ENCODE measurements at regions not wholly inside any gene's neighbourhood (a gene's known extent, or its start where the extent isn't known, plus 50 kb on each side); places are given as distances from the start of the nearest gene placed in this dataset.

DNA sequence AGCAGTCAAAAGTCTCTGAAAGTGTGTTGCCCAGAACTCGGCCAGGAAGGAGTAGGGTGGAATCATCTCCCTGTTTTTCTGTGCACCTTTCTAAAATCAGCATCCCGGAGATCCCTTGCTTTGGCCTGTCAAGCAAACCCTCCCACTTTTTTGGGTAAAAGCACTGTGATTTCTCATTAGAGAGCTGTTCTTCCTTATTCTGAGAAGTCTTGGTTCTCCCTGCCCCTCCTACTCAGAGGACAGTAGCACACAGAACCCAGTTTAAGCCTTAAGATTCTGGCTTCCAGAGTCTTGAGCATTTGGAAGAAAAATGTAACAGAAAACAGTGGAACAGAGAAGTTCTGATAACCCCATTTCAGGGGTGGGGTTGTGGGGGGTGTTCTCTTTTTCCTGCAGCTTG, 52.6 kb upstream of the KATNAL1 start:
- no peaks in the 10 kb centered on the region for H3K27me3 ChIP-seq (ENCODE audit: low read length)
- H3K9me3 ChIP-seq (ENCODE audit: low read length), result no peaks in the 10 kb centered on the region
- H4K20me1 ChIP-seq (ENCODE audit: insufficient read depth, low read depth, low read length), result no peaks in the 10 kb centered on the region
- H3K9me2 ChIP-seq (replicated peaks; ENCODE audit: insufficient read depth, low read length), result no peaks in the 10 kb centered on the region
- peaks cover 34% of the 10 kb centered on the region for H3K4me1 ChIP-seq (ENCODE audit: low read length)
- no peak overlapping the region for H3K4me3 ChIP-seq (ENCODE audit: low read length)
- H3K4me2 ChIP-seq (ENCODE audit: low read depth, low read length, poor library complexity, severe bottlenecking), result no peak overlapping the region
- peaks cover 62% of the 10 kb centered on the region for H3K36me3 ChIP-seq (ENCODE audit: insufficient read depth, low read length)
- no peaks in the 10 kb centered on the region for H3K79me2 ChIP-seq (ENCODE audit: low read length)
- DNase-seq, result no peak
- H3K27ac ChIP-seq (ENCODE audit: low read length), result peak overlapping the region; percentile 42
- no peak overlapping the region for H2AFZ ChIP-seq (ENCODE audit: low read length)
- H3K9ac ChIP-seq (ENCODE audit: low read length), result no peak overlapping the region

GRCh38 chr13:30360586-30360985, 53.2 kb upstream of the KATNAL1 start:
- no peak overlapping the region for H2AFZ ChIP-seq (ENCODE audit: low read length)
- peak overlapping the region; percentile 42 for H3K27ac ChIP-seq (ENCODE audit: low read length)
- peaks cover 28% of the 10 kb centered on the region for H3K4me1 ChIP-seq (ENCODE audit: low read length)
- no peaks in the 10 kb centered on the region for H3K27me3 ChIP-seq (ENCODE audit: low read length)
- no peak for DNase-seq
- H3K9ac ChIP-seq (ENCODE audit: low read length), result no peak overlapping the region
- H3K9me2 ChIP-seq (replicated peaks; ENCODE audit: insufficient read depth, low read length), result no peaks in the 10 kb centered on the region
- H3K4me3 ChIP-seq (ENCODE audit: low read length), result no peak overlapping the region
- no peaks in the 10 kb centered on the region for H3K9me3 ChIP-seq (ENCODE audit: low read length)
- no peaks in the 10 kb centered on the region for H3K79me2 ChIP-seq (ENCODE audit: low read length)
- H4K20me1 ChIP-seq (ENCODE audit: insufficient read depth, low read depth, low read length), result no peaks in the 10 kb centered on the region
- H3K4me2 ChIP-seq (ENCODE audit: low read depth, low read length, poor library complexity, severe bottlenecking), result no peak overlapping the region
- peaks cover 67% of the 10 kb centered on the region for H3K36me3 ChIP-seq (ENCODE audit: insufficient read depth, low read length)

DNA sequence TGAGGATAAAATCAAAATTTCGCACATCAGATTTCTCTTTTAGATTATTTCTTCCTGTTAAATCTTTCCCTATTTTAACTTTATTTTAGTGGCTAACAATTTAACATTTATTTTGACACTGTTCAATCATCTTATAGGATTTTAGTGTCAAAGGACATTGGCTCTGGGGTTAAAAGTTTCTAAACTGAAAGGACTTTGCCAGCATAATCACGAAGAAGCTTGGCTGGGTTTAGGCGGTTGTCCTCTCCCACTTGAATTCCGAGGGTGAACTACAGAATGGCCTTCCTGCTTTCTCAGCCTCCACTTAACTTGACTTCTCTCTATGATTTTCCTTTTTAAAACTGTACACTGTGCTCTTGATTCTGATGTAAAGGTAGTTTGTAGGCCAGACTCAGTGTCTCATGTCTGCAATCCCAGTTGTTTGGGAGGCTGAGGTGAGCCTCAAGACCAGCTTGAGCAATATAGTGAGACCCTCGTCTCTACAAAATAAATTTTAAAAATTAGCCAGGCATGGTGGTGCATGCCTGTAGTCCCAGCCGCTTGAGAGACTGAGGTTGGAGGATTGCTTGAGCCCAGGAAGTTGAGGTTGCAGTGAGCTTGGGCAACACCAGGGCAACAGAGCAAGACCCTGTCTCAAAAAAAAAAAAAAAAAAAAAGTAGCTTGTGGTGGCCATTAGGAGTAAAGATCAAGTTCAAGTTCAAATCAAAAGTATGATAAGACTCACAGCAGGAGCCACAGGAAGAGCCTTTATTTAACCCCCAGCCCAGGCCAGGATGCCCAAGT, 54.8 kb upstream of the KATNAL1 start:
- no peaks in the 10 kb centered on the region for H3K9me3 ChIP-seq (ENCODE audit: low read length)
- no peak overlapping the region for H3K9ac ChIP-seq (ENCODE audit: low read length)
- H3K4me2 ChIP-seq (ENCODE audit: low read depth, low read length, poor library complexity, severe bottlenecking), result no peak overlapping the region
- H3K9me2 ChIP-seq (replicated peaks; ENCODE audit: insufficient read depth, low read length), result no peaks in the 10 kb centered on the region
- no peak for DNase-seq
- H3K27me3 ChIP-seq (ENCODE audit: low read length), result no peaks in the 10 kb centered on the region
- H3K36me3 ChIP-seq (ENCODE audit: insufficient read depth, low read length), result peaks cover 72% of the 10 kb centered on the region
- H2AFZ ChIP-seq (ENCODE audit: low read length), result no peak overlapping the region
- no peaks in the 10 kb centered on the region for H4K20me1 ChIP-seq (ENCODE audit: insufficient read depth, low read depth, low read length)
- H3K4me3 ChIP-seq (ENCODE audit: low read length), result no peak overlapping the region
- H3K79me2 ChIP-seq (ENCODE audit: low read length), result no peaks in the 10 kb centered on the region
- H3K4me1 ChIP-seq (ENCODE audit: low read length), result peaks cover 16% of the 10 kb centered on the region; the same call in 1 of the 2 replicates
- H3K27ac ChIP-seq (ENCODE audit: low read length), result peak overlapping the region; percentile 49; the same call in 1 of the 2 replicates

GRCh38 chr13:30362869-30363268, 55.5 kb upstream of the KATNAL1 start:
- no peak for DNase-seq
- peak overlapping the region; percentile 49; the same call in 1 of the 2 replicates for H3K27ac ChIP-seq (ENCODE audit: low read length)
- no peaks in the 10 kb centered on the region for H3K9me3 ChIP-seq (ENCODE audit: low read length)
- peaks cover 16% of the 10 kb centered on the region; the same call in 1 of the 2 replicates for H3K4me1 ChIP-seq (ENCODE audit: low read length)
- H3K79me2 ChIP-seq (ENCODE audit: low read length), result no peaks in the 10 kb centered on the region
- no peaks in the 10 kb centered on the region for H4K20me1 ChIP-seq (ENCODE audit: insufficient read depth, low read depth, low read length)
- H3K4me3 ChIP-seq (ENCODE audit: low read length), result no peak overlapping the region
- no peak overlapping the region for H3K4me2 ChIP-seq (ENCODE audit: low read depth, low read length, poor library complexity, severe bottlenecking)
- no peaks in the 10 kb centered on the region for H3K9me2 ChIP-seq (replicated peaks; ENCODE audit: insufficient read depth, low read length)
- H3K9ac ChIP-seq (ENCODE audit: low read length), result no peak overlapping the region
- H2AFZ ChIP-seq (ENCODE audit: low read length), result no peak overlapping the region
- H3K27me3 ChIP-seq (ENCODE audit: low read length), result no peaks in the 10 kb centered on the region
- H3K36me3 ChIP-seq (ENCODE audit: insufficient read depth, low read length), result peaks cover 78% of the 10 kb centered on the region

GRCh38 chr13:30363725-30364124, 56.4 kb upstream of the KATNAL1 start:
- H3K36me3 ChIP-seq (ENCODE audit: insufficient read depth, low read length), result peaks cover 79% of the 10 kb centered on the region

GRCh38 chr13:30364133-30364532, 56.8 kb upstream of the KATNAL1 start:
- H3K4me2 ChIP-seq (ENCODE audit: low read depth, low read length, poor library complexity, severe bottlenecking), result no peak overlapping the region

More at GRCh38 chr13:30363725-30364124, 56.4 kb upstream of the KATNAL1 start:
- Histone ChIP-seq H2AFZ (ENCODE audit: low read length) (no peak overlapping the region), H3K4me2 (ENCODE audit: low read depth, low read length, poor library complexity, severe bottlenecking) (no peak overlapping the region), H3K9ac (ENCODE audit: low read length) (no peak overlapping the region), H3K27ac (ENCODE audit: low read length) (peak overlapping the region; percentile 49; the same call in 1 of the 2 replicates), H4K20me1 (ENCODE audit: insufficient read depth, low read depth, low read length) (no peaks in the 10 kb centered on the region), H3K9me3 (ENCODE audit: low read length) (no peaks in the 10 kb centered on the region), H3K4me1 (ENCODE audit: low read length) (peaks cover 16% of the 10 kb centered on the region; the same call in 1 of the 2 replicates), H3K4me3 (ENCODE audit: low read length) (no peak overlapping the region), H3K27me3 (ENCODE audit: low read length) (no peaks in the 10 kb centered on the region), H3K79me2 (ENCODE audit: low read length) (no peaks in the 10 kb centered on the region), H3K9me2 (replicated peaks; ENCODE audit: insufficient read depth, low read length) (no peaks in the 10 kb centered on the region)
- DNase-seq, result no peak

DNA sequence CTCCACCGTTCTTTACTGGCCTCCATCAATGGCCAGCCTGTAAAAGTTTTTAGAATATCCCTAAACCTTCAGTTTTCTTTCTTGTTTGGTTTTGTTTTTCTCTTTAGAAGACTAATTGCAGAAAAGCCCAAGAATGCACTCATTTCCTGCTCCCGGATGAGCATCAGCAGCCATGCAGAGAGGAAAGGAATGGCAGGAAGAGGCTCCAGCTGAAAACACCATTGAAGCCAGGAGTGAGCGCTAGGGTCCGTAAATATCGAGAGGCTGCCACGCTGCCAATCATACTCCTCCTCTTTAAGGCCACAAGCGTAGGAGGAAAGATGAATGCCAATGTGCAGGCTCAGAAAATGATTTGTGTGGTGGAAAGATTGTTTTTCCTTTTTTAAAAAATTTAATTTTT, 57.4 kb upstream of the UBE2L5 start:
- Histone ChIP-seq H3K79me2 (ENCODE audit: low read length) (peaks cover under 1% of the 10 kb centered on the region; the same call in 1 of the 2 replicates), H3K9ac (ENCODE audit: low read length) (no peak overlapping the region), H4K20me1 (ENCODE audit: insufficient read depth, low read depth, low read length) (no peaks in the 10 kb centered on the region), H2AFZ (ENCODE audit: low read length) (no peak overlapping the region), H3K9me3 (ENCODE audit: low read length) (no peaks in the 10 kb centered on the region), H3K27me3 (ENCODE audit: low read length) (no peaks in the 10 kb centered on the region), H3K4me1 (ENCODE audit: low read length) (peaks cover 17% of the 10 kb centered on the region), H3K36me3 (ENCODE audit: insufficient read depth, low read length) (peaks cover 76% of the 10 kb centered on the region), H3K27ac (ENCODE audit: low read length) (peak overlapping the region; percentile 23; the same call in 1 of the 2 replicates), H3K4me3 (ENCODE audit: low read length) (no peak overlapping the region), H3K9me2 (replicated peaks; ENCODE audit: insufficient read depth, low read length) (no peaks in the 10 kb centered on the region), H3K4me2 (ENCODE audit: low read depth, low read length, poor library complexity, severe bottlenecking) (no peak overlapping the region)
- no peak for DNase-seq

More at GRCh38 chr13:30364133-30364532, 56.8 kb upstream of the KATNAL1 start:
- Histone ChIP-seq H3K9me2 (replicated peaks; ENCODE audit: insufficient read depth, low read length) (no peaks in the 10 kb centered on the region), H3K79me2 (ENCODE audit: low read length) (no peaks in the 10 kb centered on the region), H2AFZ (ENCODE audit: low read length) (no peak overlapping the region), H3K4me1 (ENCODE audit: low read length) (peaks cover 16% of the 10 kb centered on the region; the same call in 1 of the 2 replicates), H3K9me3 (ENCODE audit: low read length) (no peaks in the 10 kb centered on the region), H3K4me3 (ENCODE audit: low read length) (no peak overlapping the region), H3K27ac (ENCODE audit: low read length) (peak overlapping the region; percentile 23; the same call in 1 of the 2 replicates), H3K36me3 (ENCODE audit: insufficient read depth, low read length) (peaks cover 82% of the 10 kb centered on the region), H3K27me3 (ENCODE audit: low read length) (no peaks in the 10 kb centered on the region), H3K9ac (ENCODE audit: low read length) (no peak overlapping the region), H4K20me1 (ENCODE audit: insufficient read depth, low read depth, low read length) (no peaks in the 10 kb centered on the region)
- DNase-seq, result no peak

GRCh38 chr13:30366088-30366487, 56.2 kb upstream of the UBE2L5 start:
- H3K4me1 ChIP-seq (ENCODE audit: low read length), result peaks cover 24% of the 10 kb centered on the region
- peaks cover 10% of the 10 kb centered on the region for H3K79me2 ChIP-seq (ENCODE audit: low read length)
- no peak overlapping the region for H3K4me2 ChIP-seq (ENCODE audit: low read depth, low read length, poor library complexity, severe bottlenecking)
- H3K9me2 ChIP-seq (replicated peaks; ENCODE audit: insufficient read depth, low read length), result no peaks in the 10 kb centered on the region
- no peaks in the 10 kb centered on the region for H3K9me3 ChIP-seq (ENCODE audit: low read length)
- DNase-seq, result no peak
- peaks cover 80% of the 10 kb centered on the region for H3K36me3 ChIP-seq (ENCODE audit: insufficient read depth, low read length)
- H3K27ac ChIP-seq (ENCODE audit: low read length), result peak overlapping the region; percentile 9; the same call in 1 of the 2 replicates
- no peak overlapping the region for H3K4me3 ChIP-seq (ENCODE audit: low read length)
- H4K20me1 ChIP-seq (ENCODE audit: insufficient read depth, low read depth, low read length), result no peaks in the 10 kb centered on the region
- no peaks in the 10 kb centered on the region for H3K27me3 ChIP-seq (ENCODE audit: low read length)
- no peak overlapping the region for H2AFZ ChIP-seq (ENCODE audit: low read length)
- H3K9ac ChIP-seq (ENCODE audit: low read length), result no peak overlapping the region

All from Karpas-422 (cell line).